DOHH2 (cell line): ENCODE measurements at regions not wholly inside any gene's neighbourhood (a gene's known extent, or its start where the extent isn't known, plus 50 kb on each side); places are given as distances from the start of the nearest gene placed in this dataset.
"Not testable (repeated sequence)": the region's sequence is repeated elsewhere in the genome, so short reads cannot be mapped to it uniquely, and the experiment has no call there.

ENCODE experiments used
- H3F3A ChIP-seq: fragments of 200-600 bp; sonication (generic), shearing (Covaris generic); 2 replicates; pipeline ENCODE4 v1.6.0; 2016; ENCODE audit warnings: antibody characterized with exemption, mild to moderate bottlenecking; ENCODE audit not compliant: control insufficient read depth, insufficient read depth
- H3K27ac ChIP-seq: fragments of 200-600 bp; sonication (generic); 2 replicates; pipeline ENCODE4 v1.5.1; 2014; ENCODE audit warnings: low read depth, mild to moderate bottlenecking, low read length, moderate library complexity
- H3K27me3 ChIP-seq: fragments of 200-600 bp; sonication (generic); 2 replicates; pipeline ENCODE4 v1.6.1; 2014; ENCODE audit warnings: mild to moderate bottlenecking, low read length, mixed read lengths; ENCODE audit not compliant: control insufficient read depth
- H3K36me3 ChIP-seq: fragments of 200-600 bp; sonication (generic); 2 replicates; pipeline ENCODE4 v1.6.1; 2014; ENCODE audit warnings: mild to moderate bottlenecking, low read length, moderate library complexity, mixed read lengths; ENCODE audit not compliant: control insufficient read depth
- H3K4me1 ChIP-seq: fragments of 200-600 bp; sonication (generic); 2 replicates; pipeline ENCODE4 v1.6.1; 2014; ENCODE audit warnings: mild to moderate bottlenecking, low read length, mixed read lengths; ENCODE audit not compliant: control insufficient read depth
- H3K4me2 ChIP-seq: fragments of 200-600 bp; sonication (generic); 2 replicates; pipeline ENCODE4 v1.6.0; 2014; ENCODE audit warnings: mild to moderate bottlenecking, low read length, moderate library complexity
- H3K4me3 ChIP-seq: fragments of 200-600 bp; sonication (generic); 2 replicates; pipeline ENCODE4 v1.5.1; 2014; ENCODE audit warnings: mild to moderate bottlenecking, low read length, mixed read lengths
- H3K79me2 ChIP-seq: fragments of 200-600 bp; sonication (generic); 2 replicates; pipeline ENCODE4 v1.6.1; 2014; ENCODE audit warnings: mild to moderate bottlenecking, low read length, mixed read lengths; ENCODE audit not compliant: control insufficient read depth
- H3K9me2 ChIP-seq: fragments of 200-600 bp; sonication (generic); replicated peaks from 2 replicates; pipeline ENCODE4 v1.6.1; 2014; ENCODE audit warnings: mild to moderate bottlenecking, low read length, mixed read lengths; ENCODE audit not compliant: control insufficient read depth
- H3K9me3 ChIP-seq: fragments of 200-600 bp; sonication (generic); 2 replicates; pipeline ENCODE4 v1.6.1; 2014; ENCODE audit warnings: antibody characterized with exemption, low read length, mixed read lengths; ENCODE audit not compliant: control insufficient read depth, insufficient read depth
- H4K20me1 ChIP-seq: fragments of 200-600 bp; sonication (generic); 2 replicates; pipeline ENCODE4 v1.6.0; 2014; ENCODE audit warnings: low read depth, mild to moderate bottlenecking, antibody characterized with exemption, low read length, moderate library complexity; ENCODE audit not compliant: control insufficient read depth, insufficient read depth
- EZH2phosphoT487 ChIP-seq: fragments of 200-600 bp; sonication (generic); IDR thresholded peaks from 2 replicates; pipeline ENCODE4 v1.6.1; 2017; ENCODE audit warnings: borderline replicate concordance, mild to moderate bottlenecking, antibody characterized with exemption, low read length, moderate library complexity, mixed read lengths
- TF ChIP-seq, protein P1 (sequence below): fragments of 200-600 bp; sonication (generic); IDR thresholded peaks from one replicate; pipeline ENCODE4 v1.5.1; 2014; ENCODE audit warnings: antibody characterized with exemption, mild to moderate bottlenecking, low read depth, low read length; ENCODE audit not compliant: poor library complexity, severe bottlenecking

DNA sequence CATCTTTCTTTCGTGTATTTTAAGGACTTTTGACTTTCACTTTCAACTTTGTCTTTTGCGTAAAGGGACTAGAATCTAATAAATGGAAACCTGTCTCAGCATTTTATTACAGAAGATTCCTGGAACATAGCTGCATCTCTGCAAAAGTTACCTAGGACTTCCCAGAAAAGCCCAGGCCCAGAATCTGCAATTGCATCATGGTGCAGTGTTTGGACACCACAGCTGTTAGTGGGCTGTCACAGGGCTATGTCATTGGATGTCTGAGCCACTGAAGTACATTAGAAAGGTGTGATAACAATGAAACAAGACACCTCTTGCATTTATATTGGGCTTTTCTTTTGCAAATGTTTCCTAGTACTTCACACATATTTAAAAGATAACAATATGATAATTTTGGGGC is 199.9 kb upstream of the IGF1 start:
- Histone ChIP-seq H3K4me3 (no peak overlapping the region), H3K9me2 (no peaks in the 10 kb centered on the region), H3K4me1 (no peaks in the 10 kb centered on the region), H3K27me3 (no peaks in the 10 kb centered on the region), H3F3A (no peaks in the 10 kb centered on the region), H3K27ac (no peak overlapping the region), H3K36me3 (no peaks in the 10 kb centered on the region), H3K9me3 (no peaks in the 10 kb centered on the region), H4K20me1 (no peaks in the 10 kb centered on the region), H3K4me2 (no peak overlapping the region), H3K79me2 (no peaks in the 10 kb centered on the region)
- TF ChIP-seq, protein P1, sequence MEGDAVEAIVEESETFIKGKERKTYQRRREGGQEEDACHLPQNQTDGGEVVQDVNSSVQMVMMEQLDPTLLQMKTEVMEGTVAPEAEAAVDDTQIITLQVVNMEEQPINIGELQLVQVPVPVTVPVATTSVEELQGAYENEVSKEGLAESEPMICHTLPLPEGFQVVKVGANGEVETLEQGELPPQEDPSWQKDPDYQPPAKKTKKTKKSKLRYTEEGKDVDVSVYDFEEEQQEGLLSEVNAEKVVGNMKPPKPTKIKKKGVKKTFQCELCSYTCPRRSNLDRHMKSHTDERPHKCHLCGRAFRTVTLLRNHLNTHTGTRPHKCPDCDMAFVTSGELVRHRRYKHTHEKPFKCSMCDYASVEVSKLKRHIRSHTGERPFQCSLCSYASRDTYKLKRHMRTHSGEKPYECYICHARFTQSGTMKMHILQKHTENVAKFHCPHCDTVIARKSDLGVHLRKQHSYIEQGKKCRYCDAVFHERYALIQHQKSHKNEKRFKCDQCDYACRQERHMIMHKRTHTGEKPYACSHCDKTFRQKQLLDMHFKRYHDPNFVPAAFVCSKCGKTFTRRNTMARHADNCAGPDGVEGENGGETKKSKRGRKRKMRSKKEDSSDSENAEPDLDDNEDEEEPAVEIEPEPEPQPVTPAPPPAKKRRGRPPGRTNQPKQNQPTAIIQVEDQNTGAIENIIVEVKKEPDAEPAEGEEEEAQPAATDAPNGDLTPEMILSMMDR = no peak
- no peak for TF ChIP-seq EZH2phosphoT487

DNA sequence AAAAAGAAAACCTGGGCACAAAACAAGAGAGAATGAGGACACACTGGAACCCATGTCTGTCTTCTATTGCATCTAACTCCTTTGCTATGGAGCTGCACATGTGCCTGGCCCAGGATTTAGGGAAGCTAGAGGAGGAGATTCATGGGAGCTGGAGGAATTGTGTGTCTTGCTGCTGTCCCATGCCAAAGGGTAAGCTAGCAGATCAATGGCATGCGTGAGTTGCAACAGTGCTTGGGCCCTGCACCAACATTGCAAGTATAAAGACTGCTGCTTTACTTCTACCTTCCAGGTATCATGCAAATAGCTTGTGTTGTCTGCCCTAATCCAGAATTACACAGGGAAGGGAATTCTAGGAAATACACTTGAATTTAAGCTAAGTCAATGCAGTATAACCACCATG is 196.4 kb upstream of the IGF1 start:
- no peaks in the 10 kb centered on the region for H3K79me2 ChIP-seq
- no peaks in the 10 kb centered on the region for H3K4me1 ChIP-seq
- no peaks in the 10 kb centered on the region for H3K9me2 ChIP-seq
- no peaks in the 10 kb centered on the region for H3K27me3 ChIP-seq
- no peaks in the 10 kb centered on the region for H3K36me3 ChIP-seq
- H3K4me3 ChIP-seq = no peak overlapping the region
- no peak overlapping the region for H3K27ac ChIP-seq
- no peaks in the 10 kb centered on the region; the same call in 1 of the 2 replicates for H3K9me3 ChIP-seq
- no peaks in the 10 kb centered on the region for H3F3A ChIP-seq
- no peak for TF ChIP-seq EZH2phosphoT487
- TF ChIP-seq, protein P1 = no peak
- no peaks in the 10 kb centered on the region for H4K20me1 ChIP-seq
- H3K4me2 ChIP-seq = no peak overlapping the region

DNA sequence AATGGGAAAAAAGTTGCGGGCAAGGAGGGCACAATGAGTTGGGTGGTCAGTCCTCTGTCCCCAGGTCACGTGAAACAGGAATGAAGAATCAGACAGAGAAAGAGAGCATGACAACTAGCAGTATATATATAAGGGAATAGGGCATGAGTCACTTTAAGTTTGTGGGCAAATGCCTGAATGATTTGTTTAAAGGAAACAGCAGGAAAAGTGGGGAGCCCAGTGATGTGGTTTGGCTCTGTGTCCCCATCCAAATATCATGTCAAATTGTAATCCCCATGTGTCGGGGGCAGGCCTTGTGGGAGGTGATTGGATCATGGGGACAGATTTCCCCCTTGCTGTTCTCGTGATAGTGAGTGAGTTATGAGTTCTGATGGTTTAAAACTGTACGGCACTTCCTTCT is 195.3 kb upstream of the IGF1 start:
- Histone ChIP-seq H3K9me2 (no peaks in the 10 kb centered on the region), H3K79me2 (no peaks in the 10 kb centered on the region), H3K36me3 (no peaks in the 10 kb centered on the region), H3K27me3 (no peaks in the 10 kb centered on the region), H3K4me3 (no peak overlapping the region), H3K27ac (no peak overlapping the region), H4K20me1 (no peaks in the 10 kb centered on the region), H3K9me3 (no peaks in the 10 kb centered on the region; the same call in 1 of the 2 replicates), H3K4me2 (no peak overlapping the region), H3F3A (no peaks in the 10 kb centered on the region), H3K4me1 (no peaks in the 10 kb centered on the region)
- TF ChIP-seq, protein P1 = no peak
- no peak for TF ChIP-seq EZH2phosphoT487

DNA sequence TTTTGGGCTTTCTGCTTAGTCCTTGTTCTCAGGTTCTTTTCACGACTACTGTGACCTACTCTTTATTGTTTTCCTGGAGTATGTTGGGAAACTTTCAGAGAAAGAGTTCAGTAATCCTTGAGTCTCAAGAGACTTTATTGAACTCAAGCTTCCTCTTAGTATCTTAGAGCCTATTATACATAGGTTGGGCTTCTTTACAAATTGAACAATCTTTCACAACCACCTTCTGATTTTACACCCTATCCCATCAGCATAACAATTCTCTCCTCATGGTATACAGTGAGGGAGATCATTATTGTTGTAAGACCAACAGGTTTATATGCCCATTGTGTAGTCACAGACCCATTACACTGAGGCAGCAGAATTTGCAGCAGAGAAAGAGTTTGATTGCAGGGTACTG is 193.2 kb upstream of the IGF1 start:
- Histone ChIP-seq H3K79me2 (no peaks in the 10 kb centered on the region), H3K4me1 (no peaks in the 10 kb centered on the region), H3K27me3 (no peaks in the 10 kb centered on the region), H3K4me2 (no peak overlapping the region), H3K27ac (no peak overlapping the region), H3K9me3 (no peaks in the 10 kb centered on the region; the same call in 1 of the 2 replicates), H3K4me3 (no peak overlapping the region), H3F3A (no peaks in the 10 kb centered on the region), H3K36me3 (no peaks in the 10 kb centered on the region), H3K9me2 (no peaks in the 10 kb centered on the region), H4K20me1 (no peaks in the 10 kb centered on the region)
- TF ChIP-seq EZH2phosphoT487 = no peak

DNA sequence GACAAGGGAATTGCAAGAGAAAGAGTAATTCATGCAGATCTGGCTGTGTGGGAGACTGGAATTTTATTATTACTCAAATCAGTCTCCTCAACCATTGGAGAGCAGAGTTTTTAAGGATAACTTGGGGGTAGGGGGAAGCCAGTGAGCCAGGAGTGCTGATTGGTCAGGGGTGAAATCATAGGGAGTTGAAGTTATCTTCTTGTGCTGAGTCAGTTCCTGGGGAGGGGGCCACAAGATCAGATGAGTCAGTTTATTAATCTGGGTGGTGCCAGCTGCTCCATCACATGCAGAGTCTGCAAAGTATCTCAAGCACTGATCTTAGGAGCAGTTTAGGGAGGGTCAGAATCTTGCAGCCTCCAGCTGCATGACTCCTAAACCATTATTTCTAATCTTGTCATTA is 191.8 kb upstream of the IGF1 start:
- not testable (repeated sequence) for H3F3A ChIP-seq, H3K27ac ChIP-seq, H3K9me3 ChIP-seq, H3K79me2 ChIP-seq, H3K4me2 ChIP-seq, H4K20me1 ChIP-seq, H3K4me1 ChIP-seq, H3K36me3 ChIP-seq, H3K9me2 ChIP-seq, H3K4me3 ChIP-seq, H3K27me3 ChIP-seq
